ENCODE measurements at regions not wholly inside any gene's neighbourhood (a gene's known extent, or its start where the extent isn't known, plus 50 kb on each side); places are given as distances from the start of the nearest gene placed in this dataset.

DNA sequence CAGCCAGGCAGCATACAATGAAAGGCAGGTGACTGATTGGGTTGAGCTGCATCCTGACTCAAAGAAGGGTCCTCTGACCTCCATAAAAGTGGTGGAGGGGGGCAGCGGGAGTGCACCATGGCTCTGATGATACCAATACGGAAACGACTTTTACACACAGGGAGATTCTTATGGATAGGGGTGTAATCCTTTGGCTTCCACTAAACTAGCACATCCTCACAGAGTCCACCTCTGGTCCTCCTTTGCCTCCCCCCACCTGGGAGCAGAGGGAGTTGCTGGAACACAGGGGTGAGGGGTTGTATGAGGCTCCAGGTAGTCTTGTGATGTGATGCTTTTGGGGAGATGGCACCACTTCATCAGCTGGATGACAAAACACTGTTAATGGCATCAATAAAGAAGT is 361.0 kb downstream of the BARHL2 start:
- no peak for TF ChIP-seq ZNF333 (CRISPR knock-in tag; IDR thresholded peaks at IDR 0.05; ENCODE audit: borderline replicate concordance)
- TF ChIP-seq, protein P1, sequence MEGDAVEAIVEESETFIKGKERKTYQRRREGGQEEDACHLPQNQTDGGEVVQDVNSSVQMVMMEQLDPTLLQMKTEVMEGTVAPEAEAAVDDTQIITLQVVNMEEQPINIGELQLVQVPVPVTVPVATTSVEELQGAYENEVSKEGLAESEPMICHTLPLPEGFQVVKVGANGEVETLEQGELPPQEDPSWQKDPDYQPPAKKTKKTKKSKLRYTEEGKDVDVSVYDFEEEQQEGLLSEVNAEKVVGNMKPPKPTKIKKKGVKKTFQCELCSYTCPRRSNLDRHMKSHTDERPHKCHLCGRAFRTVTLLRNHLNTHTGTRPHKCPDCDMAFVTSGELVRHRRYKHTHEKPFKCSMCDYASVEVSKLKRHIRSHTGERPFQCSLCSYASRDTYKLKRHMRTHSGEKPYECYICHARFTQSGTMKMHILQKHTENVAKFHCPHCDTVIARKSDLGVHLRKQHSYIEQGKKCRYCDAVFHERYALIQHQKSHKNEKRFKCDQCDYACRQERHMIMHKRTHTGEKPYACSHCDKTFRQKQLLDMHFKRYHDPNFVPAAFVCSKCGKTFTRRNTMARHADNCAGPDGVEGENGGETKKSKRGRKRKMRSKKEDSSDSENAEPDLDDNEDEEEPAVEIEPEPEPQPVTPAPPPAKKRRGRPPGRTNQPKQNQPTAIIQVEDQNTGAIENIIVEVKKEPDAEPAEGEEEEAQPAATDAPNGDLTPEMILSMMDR (CRISPR knock-in tag; IDR thresholded peaks at IDR 0.05): no peak
- TF ChIP-seq RAD21 (CRISPR knock-in tag; IDR thresholded peaks at IDR 0.05): no peak
- TF ChIP-seq, protein P2, sequence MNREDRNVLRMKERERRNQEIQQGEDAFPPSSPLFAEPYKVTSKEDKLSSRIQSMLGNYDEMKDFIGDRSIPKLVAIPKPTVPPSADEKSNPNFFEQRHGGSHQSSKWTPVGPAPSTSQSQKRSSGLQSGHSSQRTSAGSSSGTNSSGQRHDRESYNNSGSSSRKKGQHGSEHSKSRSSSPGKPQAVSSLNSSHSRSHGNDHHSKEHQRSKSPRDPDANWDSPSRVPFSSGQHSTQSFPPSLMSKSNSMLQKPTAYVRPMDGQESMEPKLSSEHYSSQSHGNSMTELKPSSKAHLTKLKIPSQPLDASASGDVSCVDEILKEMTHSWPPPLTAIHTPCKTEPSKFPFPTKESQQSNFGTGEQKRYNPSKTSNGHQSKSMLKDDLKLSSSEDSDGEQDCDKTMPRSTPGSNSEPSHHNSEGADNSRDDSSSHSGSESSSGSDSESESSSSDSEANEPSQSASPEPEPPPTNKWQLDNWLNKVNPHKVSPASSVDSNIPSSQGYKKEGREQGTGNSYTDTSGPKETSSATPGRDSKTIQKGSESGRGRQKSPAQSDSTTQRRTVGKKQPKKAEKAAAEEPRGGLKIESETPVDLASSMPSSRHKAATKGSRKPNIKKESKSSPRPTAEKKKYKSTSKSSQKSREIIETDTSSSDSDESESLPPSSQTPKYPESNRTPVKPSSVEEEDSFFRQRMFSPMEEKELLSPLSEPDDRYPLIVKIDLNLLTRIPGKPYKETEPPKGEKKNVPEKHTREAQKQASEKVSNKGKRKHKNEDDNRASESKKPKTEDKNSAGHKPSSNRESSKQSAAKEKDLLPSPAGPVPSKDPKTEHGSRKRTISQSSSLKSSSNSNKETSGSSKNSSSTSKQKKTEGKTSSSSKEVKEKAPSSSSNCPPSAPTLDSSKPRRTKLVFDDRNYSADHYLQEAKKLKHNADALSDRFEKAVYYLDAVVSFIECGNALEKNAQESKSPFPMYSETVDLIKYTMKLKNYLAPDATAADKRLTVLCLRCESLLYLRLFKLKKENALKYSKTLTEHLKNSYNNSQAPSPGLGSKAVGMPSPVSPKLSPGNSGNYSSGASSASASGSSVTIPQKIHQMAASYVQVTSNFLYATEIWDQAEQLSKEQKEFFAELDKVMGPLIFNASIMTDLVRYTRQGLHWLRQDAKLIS (CRISPR knock-in tag; IDR thresholded peaks at IDR 0.05): no peak
- TF ChIP-seq ZNF484 (CRISPR knock-in tag; IDR thresholded peaks at IDR 0.05; ENCODE audit: borderline replicate concordance, low read depth): no peak
- no peak for TF ChIP-seq HDAC2 (CRISPR knock-in tag; IDR thresholded peaks at IDR 0.05)
- TF ChIP-seq HMG20B (CRISPR knock-in tag; conservative IDR thresholded peaks at IDR 0.05): no peak
- no peak for TF ChIP-seq EED (CRISPR knock-in tag; IDR thresholded peaks at IDR 0.05)
- TF ChIP-seq TCF12 (IDR thresholded peaks at IDR 0.05): no peak
- no peak for TF ChIP-seq TCF12 (CRISPR knock-in tag; IDR thresholded peaks at IDR 0.05)

Measured in HepG2 (cell line).